ENCODE measurements at regions not wholly inside any gene's neighbourhood (a gene's known extent, or its start where the extent isn't known, plus 50 kb on each side); places are given as distances from the start of the nearest gene placed in this dataset.

DNA sequence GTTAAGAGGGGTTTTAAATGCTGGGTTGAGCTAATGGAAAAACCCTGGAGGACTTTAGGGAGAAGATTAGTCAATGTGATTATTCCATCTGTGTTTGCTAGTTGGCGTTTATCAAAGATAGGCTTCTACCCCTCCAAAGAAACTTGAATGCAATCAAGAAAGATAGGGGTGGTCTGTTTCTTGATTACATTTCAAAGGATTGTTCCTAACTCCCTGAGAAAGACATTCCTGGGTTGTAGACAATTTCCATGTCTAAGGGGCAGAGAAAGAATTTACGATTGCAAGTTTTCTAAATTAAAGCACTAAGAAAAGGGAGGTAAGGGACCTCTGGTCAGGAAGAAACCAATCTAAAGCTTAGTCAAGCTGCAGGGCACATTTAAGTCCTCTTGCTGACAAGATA lies 2268.7 kb downstream of the LRRC4C start:
- TF ChIP-seq FOXM1 (IDR thresholded peaks at IDR 0.05; ENCODE audit: borderline replicate concordance) (no peak), BHLHE40 (IDR thresholded peaks at IDR 0.05; ENCODE audit: borderline replicate concordance) (no peak), SUZ12 (IDR thresholded peaks at IDR 0.05) (no peak), FOXA1 (IDR thresholded peaks at IDR 0.05) (no peak), NFRKB (IDR thresholded peaks at IDR 0.05) (no peak), SP1 (IDR thresholded peaks at IDR 0.05) (no peak), FOXK2 (IDR thresholded peaks at IDR 0.05) (no peak), ARNT (IDR thresholded peaks at IDR 0.05) (no peak), ZNF384 (IDR thresholded peaks at IDR 0.05) (no peak)
- TF ChIP-seq, protein P1, sequence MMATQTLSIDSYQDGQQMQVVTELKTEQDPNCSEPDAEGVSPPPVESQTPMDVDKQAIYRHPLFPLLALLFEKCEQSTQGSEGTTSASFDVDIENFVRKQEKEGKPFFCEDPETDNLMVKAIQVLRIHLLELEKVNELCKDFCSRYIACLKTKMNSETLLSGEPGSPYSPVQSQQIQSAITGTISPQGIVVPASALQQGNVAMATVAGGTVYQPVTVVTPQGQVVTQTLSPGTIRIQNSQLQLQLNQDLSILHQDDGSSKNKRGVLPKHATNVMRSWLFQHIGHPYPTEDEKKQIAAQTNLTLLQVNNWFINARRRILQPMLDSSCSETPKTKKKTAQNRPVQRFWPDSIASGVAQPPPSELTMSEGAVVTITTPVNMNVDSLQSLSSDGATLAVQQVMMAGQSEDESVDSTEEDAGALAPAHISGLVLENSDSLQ (IDR thresholded peaks at IDR 0.05): no peak
